ENCODE measurements at regions not wholly inside any gene's neighbourhood (a gene's known extent, or its start where the extent isn't known, plus 50 kb on each side); places are given as distances from the start of the nearest gene placed in this dataset.

DNA sequence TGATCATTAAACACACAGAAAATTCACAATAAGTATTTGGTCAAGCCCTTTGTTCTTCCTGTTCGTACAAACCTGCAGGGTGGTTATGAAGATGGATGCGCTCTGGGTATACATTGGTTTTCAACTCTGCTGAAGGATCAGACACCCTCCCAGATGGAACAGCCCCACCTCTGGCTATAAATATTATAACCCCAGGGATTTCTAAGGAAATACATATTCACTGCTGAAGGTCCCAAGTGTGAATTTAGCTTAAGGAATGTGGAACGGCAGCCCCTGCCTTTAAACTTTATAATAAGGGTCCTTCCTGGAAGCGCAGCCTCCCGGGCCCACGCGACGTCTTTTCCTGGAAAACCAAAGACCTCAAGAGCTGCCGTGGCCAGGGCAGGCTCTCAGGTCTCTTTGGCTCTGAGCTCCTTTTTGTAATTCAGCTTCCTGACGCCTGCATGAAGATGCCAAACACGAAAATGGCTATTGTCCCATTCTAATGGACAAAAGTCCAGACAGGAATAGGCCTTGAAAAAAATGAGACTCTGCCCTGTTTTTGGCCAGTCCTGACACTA is 172.4 kb upstream of the SSTR4 start:
- no peak for FAIRE-seq

- no peak for FAIRE-seq
These were observed 171.3 kb upstream of the SSTR4 start for GRCh38 chr20:22863826-22864225.

DNA sequence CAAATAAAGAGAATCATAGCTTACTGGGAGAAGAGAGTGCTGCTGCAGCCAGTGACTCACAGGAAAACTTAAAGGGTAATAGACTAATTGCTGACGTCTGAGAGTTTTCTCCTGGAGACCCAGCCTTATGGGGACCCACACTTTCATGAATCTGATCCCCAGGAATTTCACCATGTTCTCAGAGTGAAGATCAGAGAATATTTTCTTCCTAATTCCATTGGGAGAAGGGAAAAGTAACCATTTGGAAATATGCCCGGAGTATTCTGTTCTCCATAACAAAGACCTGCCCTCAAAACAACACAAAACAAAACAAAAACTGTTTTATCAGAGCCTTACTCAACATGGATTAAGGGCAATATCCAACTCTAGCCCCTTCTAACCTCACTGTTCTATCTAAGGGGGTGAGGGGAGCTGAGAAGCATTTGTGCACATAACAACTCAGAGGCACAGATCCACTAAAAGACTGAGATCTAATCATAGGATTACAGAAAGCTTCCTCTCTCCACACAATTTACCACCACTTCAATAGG is 168.2 kb upstream of the SSTR4 start:
- FAIRE-seq: no peak

DNA sequence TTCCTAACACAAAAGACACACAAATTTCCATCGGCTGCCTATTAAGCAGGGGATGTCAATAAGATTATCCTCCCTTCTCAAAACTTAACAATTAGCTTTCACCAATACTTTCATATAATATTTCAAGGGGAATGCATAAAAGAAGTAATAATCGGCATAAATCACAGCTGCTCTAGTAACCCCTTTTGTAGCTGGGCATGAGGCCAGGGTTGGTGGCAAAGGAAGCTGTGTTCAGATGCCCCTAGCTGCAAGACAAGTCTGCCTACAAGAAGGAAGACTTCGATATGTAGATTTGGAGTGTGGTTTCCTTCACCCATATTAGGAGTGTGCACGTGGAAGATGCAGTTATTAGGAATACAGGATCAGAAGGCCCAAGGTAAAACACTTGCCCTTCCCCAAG is 156.9 kb upstream of the SSTR4 start:
- no peak for FAIRE-seq

GRCh38 chr20:22880277-22880676 is 154.8 kb upstream of the SSTR4 start:
- FAIRE-seq: no peak

GRCh38 chr20:22887796-22888195 is 147.3 kb upstream of the SSTR4 start:
- no peak for FAIRE-seq

GRCh38 chr20:22890594-22891300 is 144.4 kb upstream of the SSTR4 start:
- no peak for FAIRE-seq

DNA sequence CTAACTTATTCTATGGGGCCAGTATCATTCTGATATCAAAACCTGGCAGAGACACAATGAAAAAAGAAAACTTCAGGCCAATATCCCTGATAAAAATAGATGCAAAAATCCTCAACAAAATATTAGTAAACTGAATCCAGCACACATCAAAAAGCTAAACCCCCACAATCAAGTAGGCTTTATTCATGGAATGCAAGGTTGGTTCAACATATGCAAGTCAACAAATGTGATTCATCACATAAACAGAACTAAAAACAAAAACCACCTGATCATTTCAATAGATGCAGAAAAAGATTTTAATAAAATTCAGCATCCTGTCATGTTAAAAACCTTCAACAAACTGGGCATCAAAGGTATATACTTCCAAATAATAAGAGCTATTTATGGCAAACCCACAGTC is 133.9 kb upstream of the SSTR4 start:
- no peak for FAIRE-seq

- no peak for FAIRE-seq
These were observed 133.2 kb upstream of the SSTR4 start for GRCh38 chr20:22901921-22902320.

DNA sequence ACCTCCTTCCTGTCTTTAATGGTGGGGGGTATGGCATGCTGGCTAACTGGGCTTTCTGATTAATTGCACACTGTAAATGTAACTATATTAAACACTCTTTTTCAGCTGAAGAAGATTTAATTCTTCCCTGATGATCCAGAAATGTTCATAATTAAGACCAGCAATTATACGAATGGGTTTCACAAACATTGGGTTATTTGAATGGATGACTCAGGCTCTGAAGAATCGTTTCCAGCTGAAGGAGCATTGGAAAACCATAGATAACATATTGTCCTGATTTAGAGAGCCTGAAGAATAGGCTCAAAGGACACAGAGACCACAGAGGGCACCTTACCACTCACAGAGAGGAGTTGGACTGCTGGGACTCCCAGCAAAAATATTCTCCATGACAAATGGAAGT is 130.7 kb upstream of the SSTR4 start:
- no peak for FAIRE-seq

GRCh38 chr20:22904905-22905304 is 130.2 kb upstream of the SSTR4 start:
- no peak for FAIRE-seq

DNA sequence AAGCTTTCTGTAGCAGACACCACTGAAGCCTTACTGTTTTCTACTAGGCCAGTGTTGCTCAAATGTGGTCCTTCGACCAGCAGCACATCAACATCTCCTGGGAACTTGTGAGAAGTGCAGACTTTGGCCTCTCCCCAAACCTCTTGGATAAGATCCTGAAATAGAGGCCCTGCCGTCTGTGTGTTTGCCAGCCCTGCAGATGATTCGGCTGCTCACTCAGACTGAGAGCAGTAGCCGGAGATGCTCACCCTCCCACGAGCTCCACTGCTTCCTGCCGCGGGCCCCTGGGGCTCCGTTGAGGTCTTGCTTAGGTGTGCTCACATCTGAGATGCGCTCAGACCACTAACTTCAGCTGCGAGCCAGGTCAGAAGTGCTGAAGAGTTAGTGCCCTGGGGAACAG is 129.5 kb upstream of the SSTR4 start:
- FAIRE-seq: no peak

DNA sequence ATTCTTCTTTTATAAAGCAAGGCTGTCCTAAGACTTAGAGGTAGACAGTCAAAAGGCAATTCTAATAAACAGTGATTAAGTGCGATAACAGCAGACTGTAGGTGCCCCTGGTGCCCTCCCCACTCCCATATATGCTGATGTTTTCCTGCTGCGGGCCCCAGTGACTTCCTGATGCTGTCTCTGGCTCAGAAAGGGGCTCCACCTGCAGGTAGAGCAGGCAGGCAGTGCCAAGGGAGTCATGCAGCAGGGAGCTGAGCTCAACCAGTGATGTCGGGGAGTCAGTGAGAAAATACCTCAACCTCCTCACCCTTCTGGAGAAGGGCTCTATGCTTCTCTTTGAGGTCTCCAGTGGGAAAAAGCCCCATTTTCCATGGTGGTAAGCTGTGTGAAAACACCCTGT is 126.7 kb upstream of the SSTR4 start:
- FAIRE-seq: no peak

DNA sequence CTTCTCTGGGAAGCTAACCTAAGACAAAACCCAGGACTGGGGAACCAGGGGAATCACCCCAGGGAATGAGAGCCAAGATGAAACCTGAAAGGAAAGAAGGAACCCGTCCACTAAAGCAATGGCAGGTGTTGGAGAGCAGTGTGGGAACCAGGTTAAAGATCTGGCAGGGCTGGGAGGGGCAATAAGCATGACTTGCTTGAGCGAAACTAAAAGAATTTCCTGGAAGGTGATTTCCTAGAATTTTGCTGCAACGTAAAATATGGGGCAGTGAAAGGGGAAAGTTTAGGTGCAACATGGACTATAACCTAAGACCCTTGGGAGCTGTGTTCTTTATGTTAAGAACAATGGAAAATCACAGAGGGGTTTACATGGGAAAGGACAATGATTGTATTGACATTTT is 126.2 kb upstream of the SSTR4 start:
- no peak for FAIRE-seq

DNA sequence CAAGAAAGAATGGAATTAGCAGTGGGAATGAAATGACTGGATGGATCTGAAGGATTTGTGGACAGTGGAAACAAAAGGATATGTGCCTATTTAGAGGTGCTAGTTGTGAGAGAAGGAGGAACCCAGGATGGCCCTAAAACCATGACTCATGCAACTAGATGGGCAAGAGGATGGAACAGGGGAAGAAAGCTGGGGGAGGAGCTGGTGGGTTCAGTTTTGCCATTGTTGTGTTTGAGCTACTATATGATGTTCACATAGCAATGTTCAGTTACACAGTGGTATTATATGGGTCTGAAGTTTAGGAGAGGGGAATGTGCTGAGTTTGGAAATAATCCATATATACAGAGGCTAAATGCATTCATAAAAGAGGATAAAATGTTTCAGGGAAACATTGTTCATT is 125.7 kb upstream of the SSTR4 start:
- FAIRE-seq: no peak

- no peak for FAIRE-seq
These were observed 124.7 kb upstream of the SSTR4 start for GRCh38 chr20:22910287-22910852.

- FAIRE-seq: no peak
These were observed 120.8 kb upstream of the SSTR4 start for GRCh38 chr20:22914291-22914690.

DNA sequence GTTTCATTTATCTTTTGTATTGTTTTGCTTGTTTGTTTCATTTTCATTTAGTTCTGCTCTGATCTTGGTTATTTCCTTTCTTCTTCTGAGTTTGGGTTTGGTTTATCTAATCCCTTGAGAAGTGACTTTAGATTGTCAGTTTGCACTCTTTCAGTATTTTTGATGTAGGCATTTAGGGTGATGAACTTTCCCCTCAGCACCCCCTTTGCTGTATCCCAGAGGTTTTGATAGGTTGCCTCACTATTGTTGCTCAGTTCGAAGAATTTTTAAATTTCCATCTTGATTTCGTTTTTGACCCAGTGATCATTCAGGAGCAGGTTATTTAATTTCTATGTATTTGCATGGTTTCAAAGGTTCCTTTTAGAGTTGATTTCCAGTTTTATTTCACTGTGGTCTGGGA is 119.6 kb upstream of the SSTR4 start:
- no peak for FAIRE-seq

- FAIRE-seq: no peak
These were observed 118.9 kb upstream of the SSTR4 start for GRCh38 chr20:22916021-22916842.

DNA sequence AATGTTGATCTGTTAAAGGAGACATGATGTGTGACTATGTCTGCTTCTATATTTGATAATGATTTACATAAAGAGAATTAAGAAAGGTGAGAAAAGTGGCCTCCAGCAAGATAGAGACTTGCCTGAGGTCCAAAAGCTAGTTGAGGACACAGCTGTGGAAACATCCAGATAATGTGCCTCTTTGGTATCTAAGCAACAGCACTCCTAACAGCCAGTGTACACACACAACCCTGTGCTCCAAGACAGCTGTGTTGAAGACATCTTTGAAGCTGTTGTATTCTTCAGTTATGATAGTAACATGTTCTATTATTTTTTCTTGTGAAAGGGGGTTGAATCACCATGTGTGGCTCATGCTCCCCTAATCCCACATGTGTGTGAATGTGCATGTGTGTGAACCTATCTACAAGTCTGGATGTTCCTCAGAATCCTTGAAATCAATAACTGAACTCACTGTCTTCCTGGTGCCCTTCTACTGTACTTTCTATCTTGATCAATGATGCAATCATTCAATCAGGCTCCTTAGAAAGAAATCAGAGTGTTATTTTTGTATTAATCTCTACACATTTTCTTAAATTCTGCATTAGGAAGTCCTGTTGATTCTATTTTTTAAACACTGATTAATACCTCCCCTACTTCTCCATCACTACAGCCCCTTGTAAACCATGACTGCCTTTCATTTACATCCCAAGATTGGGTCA is 116.7 kb upstream of the SSTR4 start:
- FAIRE-seq: peak; percentile 49

- no peak for FAIRE-seq
These were observed 114.2 kb upstream of the SSTR4 start for GRCh38 chr20:22920898-22921297.

DNA sequence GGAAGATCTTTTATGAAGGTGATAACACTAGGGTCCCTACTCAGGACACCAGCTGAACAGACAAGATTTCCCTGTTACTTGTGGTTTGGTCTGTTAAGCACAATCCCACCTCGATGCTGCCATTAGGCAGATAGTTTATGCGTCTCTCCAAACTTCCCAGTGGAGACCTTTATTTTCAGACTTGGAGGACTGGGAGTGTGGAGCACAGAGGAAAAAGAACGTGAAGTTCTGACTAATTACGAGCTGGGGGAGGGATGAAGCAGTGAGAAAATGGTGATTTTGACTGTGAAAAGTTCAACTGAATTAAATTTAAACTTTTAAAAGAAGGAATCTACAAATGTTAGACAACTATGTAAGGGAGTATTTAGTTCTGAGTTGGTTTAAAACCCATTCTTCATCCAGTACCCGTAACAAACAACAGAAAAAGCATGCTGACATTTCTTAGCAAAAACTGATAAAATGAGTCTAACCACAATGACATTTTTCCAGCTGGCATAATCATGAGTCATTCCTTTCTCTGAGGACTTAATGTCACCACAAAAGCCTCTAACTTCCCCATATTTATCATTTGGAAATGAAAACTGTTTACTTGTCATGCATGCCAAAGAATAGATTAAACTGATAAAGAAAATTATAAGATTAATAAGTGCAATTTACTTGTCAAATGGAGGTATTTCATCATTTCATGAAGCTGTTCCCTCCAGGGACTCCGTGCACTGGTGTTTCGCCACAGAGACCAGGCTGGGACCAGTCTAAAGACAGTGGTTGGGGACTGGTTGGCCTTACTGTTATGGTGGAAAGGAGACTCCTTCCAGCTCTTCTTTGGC is 113.3 kb upstream of the SSTR4 start:
- FAIRE-seq: peak; percentile 92

Measured in islet of Langerhans (tissue), 1 donor.